ENCODE measurements at regions not wholly inside any gene's neighbourhood (a gene's known extent, or its start where the extent isn't known, plus 50 kb on each side); places are given as distances from the start of the nearest gene placed in this dataset.
A peak's percentile ranks its signal among the peaks of the same experiment; 100 is the strongest.

DNA sequence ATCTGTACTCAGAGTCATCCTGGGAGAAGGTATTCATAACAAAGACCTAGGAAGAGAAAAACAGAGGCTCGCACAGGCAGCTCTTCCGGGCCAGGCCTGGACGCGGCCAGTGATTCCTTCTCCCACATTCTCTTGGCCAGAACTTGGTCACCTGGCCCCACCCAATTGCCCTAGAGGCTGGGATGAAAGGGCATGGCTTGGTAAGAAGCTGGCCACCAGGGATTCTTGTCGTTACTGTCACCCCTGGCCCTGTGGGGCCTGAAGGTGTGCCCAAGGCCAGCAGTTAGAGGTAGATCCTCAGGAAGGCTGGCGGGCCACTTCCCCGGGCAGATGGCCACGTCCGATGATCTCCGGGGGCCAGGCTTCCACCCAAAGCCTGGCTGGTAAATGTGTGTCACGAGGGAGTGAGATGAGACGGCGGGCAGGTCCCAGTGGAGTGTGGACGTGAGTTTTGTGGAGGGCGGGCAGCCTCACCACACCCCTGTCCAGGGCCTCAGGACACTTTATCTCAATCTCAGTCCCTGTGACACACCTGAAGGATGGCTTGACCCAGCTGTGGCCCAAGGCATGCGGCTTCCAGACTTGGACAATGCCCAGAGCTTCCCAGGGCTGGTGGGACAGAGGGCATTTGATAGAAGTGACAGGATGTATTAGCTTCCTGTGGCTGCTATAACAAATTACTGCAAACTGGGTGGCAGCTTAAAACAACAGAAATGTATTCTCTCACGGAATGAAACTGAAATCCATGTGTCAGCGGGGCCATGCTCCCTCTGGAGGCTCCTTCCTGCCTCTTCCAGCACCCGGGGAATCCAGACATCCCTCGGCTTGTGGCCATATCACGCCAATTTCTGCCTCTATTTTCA is 66.3 kb upstream of the GSE1 start:
- H3K36me3 ChIP-seq (ENCODE audit: control insufficient read depth, insufficient read depth, low read length), result no peaks in the 10 kb centered on the region
- no peak for DNase-seq (ENCODE audit: extremely low read depth, insufficient read length)
- TF ChIP-seq, protein P1, sequence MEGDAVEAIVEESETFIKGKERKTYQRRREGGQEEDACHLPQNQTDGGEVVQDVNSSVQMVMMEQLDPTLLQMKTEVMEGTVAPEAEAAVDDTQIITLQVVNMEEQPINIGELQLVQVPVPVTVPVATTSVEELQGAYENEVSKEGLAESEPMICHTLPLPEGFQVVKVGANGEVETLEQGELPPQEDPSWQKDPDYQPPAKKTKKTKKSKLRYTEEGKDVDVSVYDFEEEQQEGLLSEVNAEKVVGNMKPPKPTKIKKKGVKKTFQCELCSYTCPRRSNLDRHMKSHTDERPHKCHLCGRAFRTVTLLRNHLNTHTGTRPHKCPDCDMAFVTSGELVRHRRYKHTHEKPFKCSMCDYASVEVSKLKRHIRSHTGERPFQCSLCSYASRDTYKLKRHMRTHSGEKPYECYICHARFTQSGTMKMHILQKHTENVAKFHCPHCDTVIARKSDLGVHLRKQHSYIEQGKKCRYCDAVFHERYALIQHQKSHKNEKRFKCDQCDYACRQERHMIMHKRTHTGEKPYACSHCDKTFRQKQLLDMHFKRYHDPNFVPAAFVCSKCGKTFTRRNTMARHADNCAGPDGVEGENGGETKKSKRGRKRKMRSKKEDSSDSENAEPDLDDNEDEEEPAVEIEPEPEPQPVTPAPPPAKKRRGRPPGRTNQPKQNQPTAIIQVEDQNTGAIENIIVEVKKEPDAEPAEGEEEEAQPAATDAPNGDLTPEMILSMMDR (IDR thresholded peaks at IDR 0.05; ENCODE audit: insufficient read depth, low read length, poor library complexity, severe bottlenecking), result no peak
- H3K27me3 ChIP-seq (replicated peaks; ENCODE audit: control insufficient read depth, insufficient read depth, low read length), result no peaks in the 10 kb centered on the region
- no peak overlapping the region for H3K4me3 ChIP-seq (replicated peaks; ENCODE audit: low read depth, low read length)

GRCh38 chr16:85548375-85548774 is 64.7 kb upstream of the GSE1 start:
- Histone ChIP-seq H3K36me3 (ENCODE audit: control insufficient read depth, insufficient read depth, low read length) (no peaks in the 10 kb centered on the region), H3K4me3 (replicated peaks; ENCODE audit: low read depth, low read length) (no peak overlapping the region), H3K27me3 (replicated peaks; ENCODE audit: control insufficient read depth, insufficient read depth, low read length) (no peaks in the 10 kb centered on the region)
- TF ChIP-seq, protein P1 (IDR thresholded peaks at IDR 0.05; ENCODE audit: insufficient read depth, low read length, poor library complexity, severe bottlenecking), result no peak
- DNase-seq (ENCODE audit: extremely low read depth, insufficient read length), result no peak

DNA sequence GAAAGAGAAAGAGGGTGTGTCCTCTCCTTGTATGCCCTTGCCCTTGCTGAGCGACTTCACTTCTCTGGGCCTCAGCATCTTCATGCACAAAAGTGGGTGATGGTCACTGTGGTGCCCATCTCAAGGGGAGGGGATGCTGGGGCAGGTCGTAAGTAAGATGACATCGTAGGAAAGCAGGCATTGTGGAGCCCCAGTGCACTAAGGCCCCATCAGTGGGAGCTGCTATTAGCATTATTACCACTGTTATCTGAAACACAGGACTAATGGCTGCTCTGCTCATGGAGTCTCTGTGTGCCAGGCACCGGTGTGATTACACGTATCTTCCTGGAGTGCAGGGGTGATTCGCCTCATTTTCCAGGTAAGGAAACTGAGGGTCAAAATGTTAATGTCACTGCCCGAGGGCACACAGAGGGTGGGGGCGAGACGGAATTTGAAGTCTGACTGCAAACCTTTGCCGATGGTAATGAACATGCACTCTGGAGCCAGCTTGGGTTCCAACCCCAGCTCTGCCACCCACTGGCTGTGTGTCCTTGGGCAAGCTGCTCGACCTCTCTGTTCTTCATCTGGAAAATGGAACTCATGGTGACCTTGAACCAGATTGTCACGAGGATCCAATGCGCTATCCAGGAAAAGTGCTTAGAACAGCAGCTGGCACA is 63.2 kb upstream of the GSE1 start:
- Histone ChIP-seq H3K27me3 (replicated peaks; ENCODE audit: control insufficient read depth, insufficient read depth, low read length) (no peaks in the 10 kb centered on the region), H3K36me3 (ENCODE audit: control insufficient read depth, insufficient read depth, low read length) (no peaks in the 10 kb centered on the region), H3K4me3 (replicated peaks; ENCODE audit: low read depth, low read length) (no peak overlapping the region)
- TF ChIP-seq, protein P1 (IDR thresholded peaks at IDR 0.05; ENCODE audit: insufficient read depth, low read length, poor library complexity, severe bottlenecking), result no peak
- DNase-seq (ENCODE audit: extremely low read depth, insufficient read length), result no peak

DNA sequence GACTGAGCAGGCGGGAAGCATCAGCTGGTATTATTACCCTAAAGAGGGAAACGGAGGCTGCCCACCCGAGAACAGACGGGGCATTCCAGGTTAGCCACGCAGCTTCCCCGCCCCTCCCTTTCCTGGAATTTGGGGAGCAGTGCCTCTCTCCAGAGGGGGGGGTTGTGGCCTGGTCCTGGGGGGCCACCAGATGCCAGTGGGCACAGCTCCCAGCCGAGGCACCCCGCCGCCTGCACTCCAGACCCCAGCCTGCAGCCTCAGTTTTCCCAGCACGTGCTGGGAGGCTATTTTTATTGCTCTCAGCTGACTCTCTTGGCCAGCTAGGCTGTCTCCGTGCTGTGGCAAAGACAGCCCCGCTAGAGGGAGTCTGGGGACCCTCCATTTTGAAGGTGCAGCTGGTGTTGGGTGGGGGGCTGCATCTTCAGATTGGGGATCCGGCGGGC is 62.7 kb upstream of the GSE1 start:
- no peak for DNase-seq (ENCODE audit: extremely low read depth, insufficient read length)
- H3K27me3 ChIP-seq (replicated peaks; ENCODE audit: control insufficient read depth, insufficient read depth, low read length), result no peaks in the 10 kb centered on the region
- H3K36me3 ChIP-seq (ENCODE audit: control insufficient read depth, insufficient read depth, low read length), result no peaks in the 10 kb centered on the region
- TF ChIP-seq, protein P1 (IDR thresholded peaks at IDR 0.05; ENCODE audit: insufficient read depth, low read length, poor library complexity, severe bottlenecking), result peak; percentile 29
- no peak overlapping the region for H3K4me3 ChIP-seq (replicated peaks; ENCODE audit: low read depth, low read length)

- H3K4me3 ChIP-seq (replicated peaks; ENCODE audit: low read depth, low read length), result no peak overlapping the region
- DNase-seq (ENCODE audit: extremely low read depth, insufficient read length), result no peak
These were observed 61.9 kb upstream of the GSE1 start for GRCh38 chr16:85550953-85551924.

More at GRCh38 chr16:85550953-85551924, 61.9 kb upstream of the GSE1 start:
- TF ChIP-seq, protein P1 (IDR thresholded peaks at IDR 0.05; ENCODE audit: insufficient read depth, low read length, poor library complexity, severe bottlenecking), result no peak
- no peaks in the 10 kb centered on the region for H3K36me3 ChIP-seq (ENCODE audit: control insufficient read depth, insufficient read depth, low read length)
- no peaks in the 10 kb centered on the region for H3K27me3 ChIP-seq (replicated peaks; ENCODE audit: control insufficient read depth, insufficient read depth, low read length)
